OCI-LY3 (cell line): ENCODE measurements at regions not wholly inside any gene's neighbourhood (a gene's known extent, or its start where the extent isn't known, plus 50 kb on each side); places are given as distances from the start of the nearest gene placed in this dataset.

Experiments used
- H2AFZ ChIP-seq: fragments of 200-600, 300-600 bp; shearing (Covaris generic); 2 replicates; pipeline ENCODE4 v1.6.0; 2014; ENCODE audit warnings: antibody characterized with exemption, low read depth, low read length
- H3K27ac ChIP-seq: fragments of 200-600, 300-600 bp; sonication (generic); 2 replicates; pipeline ENCODE4 v1.5.1; 2014; ENCODE audit warnings: mild to moderate bottlenecking, low read length, moderate library complexity, mixed read lengths
- H3K27me3 ChIP-seq: fragments of 200-600, 300-600 bp; sonication (generic); 2 replicates; pipeline ENCODE4 v1.6.1; 2014; ENCODE audit warnings: low read depth, low read length, mixed read lengths
- H3K36me3 ChIP-seq: fragments of 200-600, 300-600 bp; sonication (generic); replicated peaks from 2 replicates; pipeline ENCODE3; 2014; ENCODE audit warnings: low read depth, low read length, mixed read lengths
- H3K4me1 ChIP-seq: fragments of 300-600, 200-600 bp; sonication (generic); 2 replicates; pipeline ENCODE4 v1.6.1; 2014; ENCODE audit warnings: low read length, mixed read lengths
- H3K4me2 ChIP-seq: fragments of 200-600, 300-600 bp; sonication (generic); 2 replicates; pipeline ENCODE4 v1.6.1; 2014; ENCODE audit warnings: low read length, mixed read lengths
- H3K4me3 ChIP-seq: fragments of 300-600, 200-600 bp; sonication (generic); 2 replicates; pipeline ENCODE4 v1.5.1; 2014; ENCODE audit warnings: antibody characterized with exemption, mild to moderate bottlenecking, low read length, moderate library complexity
- H3K79me2 ChIP-seq: fragments of 300-600, 200-600 bp; shearing (Covaris generic); 2 replicates; pipeline ENCODE4 v1.6.1; 2014; ENCODE audit warnings: mild to moderate bottlenecking, low read length, mixed read lengths
- H3K9ac ChIP-seq: fragments of 300-600, 200-600 bp; shearing (Covaris generic); 2 replicates; pipeline ENCODE4 v1.6.0; 2014; ENCODE audit warnings: mild to moderate bottlenecking, low read length, moderate library complexity
- H3K9me3 ChIP-seq: fragments of 200-600, 300-600 bp; shearing (Covaris generic); 2 replicates; pipeline ENCODE4 v1.6.1; 2014; ENCODE audit warnings: low read length, mixed read lengths; ENCODE audit not compliant: insufficient read depth
- H4K20me1 ChIP-seq: fragments of 200-600, 300-600 bp; sonication (generic); 2 replicates; pipeline ENCODE4 v1.6.1; 2016; ENCODE audit warnings: low read length, mixed read lengths; ENCODE audit not compliant: insufficient read depth
- CTCF ChIP-seq: fragments of 200-600, 300-600 bp; sonication (generic); IDR thresholded peaks from 2 replicates; pipeline ENCODE4 v1.5.1; 2014; ENCODE audit warnings: antibody characterized with exemption, low read length, low read depth
- EZH2phosphoT487 ChIP-seq: fragments of 200-600 bp; shearing (Covaris generic); IDR thresholded peaks from 2 replicates; pipeline ENCODE4 v1.6.1; 2018; ENCODE audit warnings: antibody characterized with exemption, mixed run types, low read depth

- H4K20me1 ChIP-seq: no peaks in the 10 kb centered on the region
- no peak overlapping the region for H3K9ac ChIP-seq
- H3K36me3 ChIP-seq: no peaks in the 10 kb centered on the region
- no peak overlapping the region for H3K4me3 ChIP-seq
- peaks cover 6% of the 10 kb centered on the region; the same call in 1 of the 2 replicates for H3K4me1 ChIP-seq
- no peaks in the 10 kb centered on the region for H3K79me2 ChIP-seq
- no peak overlapping the region for H3K27ac ChIP-seq
- H3K27me3 ChIP-seq: no peaks in the 10 kb centered on the region
- H3K9me3 ChIP-seq: no peaks in the 10 kb centered on the region
- TF ChIP-seq EZH2phosphoT487 (no peak), CTCF (no peak)
- H2AFZ ChIP-seq: no peak overlapping the region
- H3K4me2 ChIP-seq: no peak overlapping the region
These were observed 1257.2 kb downstream of the ADGRL3 start for GRCh38 chr4:62457356-62457755.

GRCh38 chr4:62455871-62456270 is 1255.7 kb downstream of the ADGRL3 start:
- no peak overlapping the region for H3K27ac ChIP-seq
- no peaks in the 10 kb centered on the region for H4K20me1 ChIP-seq
- no peak overlapping the region for H3K9ac ChIP-seq
- no peaks in the 10 kb centered on the region for H3K79me2 ChIP-seq
- no peak overlapping the region for H3K4me2 ChIP-seq
- no peak overlapping the region for H2AFZ ChIP-seq
- TF ChIP-seq CTCF: no peak
- no peak for TF ChIP-seq EZH2phosphoT487
- peaks cover 6% of the 10 kb centered on the region; the same call in 1 of the 2 replicates for H3K4me1 ChIP-seq
- H3K4me3 ChIP-seq: no peak overlapping the region
- H3K9me3 ChIP-seq: no peaks in the 10 kb centered on the region
- H3K27me3 ChIP-seq: no peaks in the 10 kb centered on the region
- no peaks in the 10 kb centered on the region for H3K36me3 ChIP-seq

GRCh38 chr4:62454535-62454934 is 1254.4 kb downstream of the ADGRL3 start:
- no peak overlapping the region for H3K4me3 ChIP-seq
- H3K36me3 ChIP-seq: no peaks in the 10 kb centered on the region
- H2AFZ ChIP-seq: no peak overlapping the region
- no peak overlapping the region for H3K9ac ChIP-seq
- H3K27ac ChIP-seq: no peak overlapping the region
- H3K4me2 ChIP-seq: no peak overlapping the region
- H3K27me3 ChIP-seq: no peaks in the 10 kb centered on the region
- H3K4me1 ChIP-seq: peaks cover 6% of the 10 kb centered on the region; the same call in 1 of the 2 replicates
- TF ChIP-seq CTCF (no peak), EZH2phosphoT487 (no peak)
- no peaks in the 10 kb centered on the region for H4K20me1 ChIP-seq
- no peaks in the 10 kb centered on the region for H3K79me2 ChIP-seq
- H3K9me3 ChIP-seq: no peaks in the 10 kb centered on the region

GRCh38 chr4:62450740-62451139 is 1250.6 kb downstream of the ADGRL3 start:
- H3K4me3 ChIP-seq: no peak overlapping the region
- no peak overlapping the region for H3K9ac ChIP-seq
- TF ChIP-seq EZH2phosphoT487: no peak
- TF ChIP-seq CTCF: no peak

More at GRCh38 chr4:62450740-62451139, 1250.6 kb downstream of the ADGRL3 start:
- Histone ChIP-seq H3K9me3 (no peaks in the 10 kb centered on the region), H3K79me2 (no peaks in the 10 kb centered on the region), H3K4me2 (no peak overlapping the region), H3K36me3 (no peaks in the 10 kb centered on the region), H3K27ac (no peak overlapping the region), H3K27me3 (no peaks in the 10 kb centered on the region), H3K4me1 (peaks cover 6% of the 10 kb centered on the region; the same call in 1 of the 2 replicates), H4K20me1 (no peaks in the 10 kb centered on the region), H2AFZ (no peak overlapping the region)
